HG02973 (cell line): ENCODE measurements at regions not wholly inside any gene's neighbourhood (a gene's known extent, or its start where the extent isn't known, plus 50 kb on each side); places are given as distances from the start of the nearest gene placed in this dataset.
"Not testable (repeated sequence)": the region's sequence is repeated elsewhere in the genome, so short reads cannot be mapped to it uniquely, and the experiment has no call there.

ENCODE experiments used
- ATAC-seq: cut with Tn5 transposase; IDR thresholded peaks from one replicate; pipeline ENCODE4 v1.9.1; 2021; ENCODE audit warnings: moderate library complexity; ENCODE audit not compliant: unreplicated experiment

- no peak for ATAC-seq
Measured at GRCh38 chr14:77985211-77985615, 185.0 kb upstream of the NRXN3 start.

- no peak for ATAC-seq
Measured at GRCh38 chr14:77986773-77987172, 183.4 kb upstream of the NRXN3 start.

- ATAC-seq: no peak
Measured at GRCh38 chr14:77988096-77988870, 181.9 kb upstream of the NRXN3 start.

GRCh38 chr14:77988970-77989369, 181.2 kb upstream of the NRXN3 start:
- no peak for ATAC-seq

- no peak for ATAC-seq
Measured at GRCh38 chr14:77989441-77989991, 180.7 kb upstream of the NRXN3 start.

GRCh38 chr14:77990337-77990736, 179.8 kb upstream of the NRXN3 start:
- no peak for ATAC-seq

GRCh38 chr14:77991128-77991772, 178.9 kb upstream of the NRXN3 start:
- no peak for ATAC-seq

- ATAC-seq: peak; percentile 90
Measured at GRCh38 chr14:78005325-78005724, 164.8 kb upstream of the NRXN3 start.

- ATAC-seq: no peak
Measured at GRCh38 chr14:78007160-78007559, 163.0 kb upstream of the NRXN3 start.

GRCh38 chr14:78010688-78011087, 159.5 kb upstream of the NRXN3 start:
- ATAC-seq: no peak

- not testable (repeated sequence) for ATAC-seq
Measured at GRCh38 chr14:78013911-78014310, 156.3 kb upstream of the NRXN3 start.

- no peak for ATAC-seq
Measured at GRCh38 chr14:78016532-78016931, 153.6 kb upstream of the NRXN3 start.

- no peak for ATAC-seq
Measured at GRCh38 chr14:78018283-78018682, 151.9 kb upstream of the NRXN3 start.

GRCh38 chr14:78022059-78022458, 148.1 kb upstream of the NRXN3 start:
- ATAC-seq: peak; percentile 91

GRCh38 chr14:78023112-78023511, 147.1 kb upstream of the NRXN3 start:
- ATAC-seq: no peak

- no peak for ATAC-seq
Measured at GRCh38 chr14:78028471-78028870, 141.7 kb upstream of the NRXN3 start.

GRCh38 chr14:78029601-78030372, 140.4 kb upstream of the NRXN3 start:
- ATAC-seq: no peak

- no peak for ATAC-seq
Measured at GRCh38 chr14:78043349-78043748, 126.8 kb upstream of the NRXN3 start.

- ATAC-seq: no peak
Measured at GRCh38 chr14:78048120-78048519, 122.1 kb upstream of the NRXN3 start.

- not testable (repeated sequence) for ATAC-seq
Measured at GRCh38 chr14:78056890-78057289, 113.3 kb upstream of the NRXN3 start.

- no peak for ATAC-seq
Measured at GRCh38 chr14:78070344-78070743, 99.8 kb upstream of the NRXN3 start.
